ENCODE measurements at regions not wholly inside any gene's neighbourhood (a gene's known extent, or its start where the extent isn't known, plus 50 kb on each side); places are given as distances from the start of the nearest gene placed in this dataset.

- ChIA-PET POLR2A (no interaction called here), CTCF (no interaction called here)
- DNase-seq, result no peak
- Mint-ChIP-seq H3K27ac (no peak overlapping the region), H3K4me1 (no peaks in the 10 kb centered on the region), H3K27me3 (no peaks in the 10 kb centered on the region), H3K36me3 (ENCODE audit: low read depth) (no peaks in the 10 kb centered on the region), H3K9me3 (no peaks in the 10 kb centered on the region), H3K4me3 (no peak overlapping the region)
- TF ChIP-seq CTCF (IDR thresholded peaks at IDR 0.05), result no peak
- intact Hi-C loops (cut with micrococcal nuclease), result no loop called here
- no peak for ATAC-seq (ENCODE audit: low read depth)
Measured at GRCh38 chr14:29462321-29462720, 465.3 kb downstream of the PRKD1 start.

- no peak overlapping the region for H3K4me3 Mint-ChIP-seq
- ATAC-seq (ENCODE audit: low read depth) (no peak), DNase-seq (no peak)
- H3K27me3 Mint-ChIP-seq, result no peaks in the 10 kb centered on the region
- no peaks in the 10 kb centered on the region for H3K36me3 Mint-ChIP-seq (ENCODE audit: low read depth)
- no peaks in the 10 kb centered on the region for H3K4me1 Mint-ChIP-seq
- TF ChIP-seq CTCF (IDR thresholded peaks at IDR 0.05), result no peak
- ChIA-PET POLR2A (no interaction called here), CTCF (no interaction called here)
- no peak overlapping the region for H3K27ac Mint-ChIP-seq
- H3K9me3 Mint-ChIP-seq, result no peaks in the 10 kb centered on the region
- intact Hi-C loops (cut with micrococcal nuclease), result no loop called here
Measured at GRCh38 chr14:29462772-29463171, 464.9 kb downstream of the PRKD1 start.

- H3K4me3 Mint-ChIP-seq, result no peak overlapping the region
- no peak overlapping the region for H3K27ac Mint-ChIP-seq
- no peaks in the 10 kb centered on the region for H3K9me3 Mint-ChIP-seq
- ATAC-seq (ENCODE audit: low read depth) (no peak), DNase-seq (no peak)
- no peak for TF ChIP-seq CTCF (IDR thresholded peaks at IDR 0.05)
- ChIA-PET POLR2A (no interaction called here), CTCF (no interaction called here)
- intact Hi-C loops (cut with micrococcal nuclease), result no loop called here
- H3K4me1 Mint-ChIP-seq, result no peaks in the 10 kb centered on the region
- H3K36me3 Mint-ChIP-seq (ENCODE audit: low read depth), result no peaks in the 10 kb centered on the region
- no peaks in the 10 kb centered on the region for H3K27me3 Mint-ChIP-seq
Measured at GRCh38 chr14:29463727-29464395, 463.8 kb downstream of the PRKD1 start.

GRCh38 chr14:29465095-29465494, 462.6 kb downstream of the PRKD1 start:
- Mint-ChIP-seq H3K9me3 (no peaks in the 10 kb centered on the region), H3K4me1 (no peaks in the 10 kb centered on the region), H3K27me3 (no peaks in the 10 kb centered on the region), H3K4me3 (no peak overlapping the region), H3K36me3 (ENCODE audit: low read depth) (no peaks in the 10 kb centered on the region), H3K27ac (no peak overlapping the region)
- POLR2A ChIA-PET, result no interaction called here
- CTCF ChIA-PET, result no interaction called here
- DNase-seq (no peak), ATAC-seq (ENCODE audit: low read depth) (no peak)
- no peak for TF ChIP-seq CTCF (IDR thresholded peaks at IDR 0.05)
- intact Hi-C loops (cut with micrococcal nuclease), result no loop called here

- no peaks in the 10 kb centered on the region for H3K27me3 Mint-ChIP-seq
- peaks cover 5% of the 10 kb centered on the region for H3K9me3 Mint-ChIP-seq
- no peak for DNase-seq
- H3K27ac Mint-ChIP-seq, result no peak overlapping the region
- no peaks in the 10 kb centered on the region for H3K36me3 Mint-ChIP-seq (ENCODE audit: low read depth)
- ChIA-PET CTCF (no interaction called here), POLR2A (no interaction called here)
- H3K4me1 Mint-ChIP-seq, result no peaks in the 10 kb centered on the region
- no peak overlapping the region for H3K4me3 Mint-ChIP-seq
- TF ChIP-seq CTCF (IDR thresholded peaks at IDR 0.05), result no peak
- intact Hi-C loops (cut with micrococcal nuclease), result no loop called here
- ATAC-seq (ENCODE audit: low read depth), result no peak
Measured at GRCh38 chr14:29475641-29476040, 452.0 kb downstream of the PRKD1 start.

All from activated B cell treated with CpG ODN at 0.5 μM for 24 hours (primary cell).